Astrocyte (in vitro differentiated cells and primary cell): ENCODE measurements at regions not wholly inside any gene's neighbourhood (a gene's known extent, or its start where the extent isn't known, plus 50 kb on each side); places are given as distances from the start of the nearest gene placed in this dataset.

ENCODE experiments used
- DNase-seq: peaks from one replicate; pipeline ENCODE4 v3.0.0-alpha.2; 2010; ENCODE audit warnings: low read depth
- FAIRE-seq: peaks from 2 replicates; lab custom pipeline; 2011; peaks lifted over from hg19 to GRCh38; lab: Jason Lieb, UNC
- H2AFZ ChIP-seq: 2 replicates; pipeline ENCODE4 v1.6.0; 2012; ENCODE audit warnings: low read depth, low read length, inconsistent platforms
- H3K27ac ChIP-seq: 2 replicates; pipeline ENCODE4 v1.5.1; 2011; ENCODE audit warnings: low read depth, low read length, inconsistent platforms
- H3K27me3 ChIP-seq: 2 replicates; pipeline ENCODE4 v1.6.0; 2011; ENCODE audit warnings: low read length, inconsistent platforms; ENCODE audit not compliant: insufficient read depth
- H3K36me3 ChIP-seq: 2 replicates; pipeline ENCODE4 v1.5.1; 2011; ENCODE audit warnings: low read length, inconsistent platforms; ENCODE audit not compliant: insufficient read depth
- H3K4me1 ChIP-seq: 2 replicates; pipeline ENCODE4 v1.5.1; 2011; ENCODE audit warnings: low read length, inconsistent platforms; ENCODE audit not compliant: insufficient read depth
- H3K4me2 ChIP-seq: 2 replicates; pipeline ENCODE4 v1.6.0; 2012; ENCODE audit warnings: low read length, inconsistent platforms
- H3K4me3 ChIP-seq: 2 replicates; pipeline ENCODE4 v1.5.1; 2011; ENCODE audit warnings: low read depth, mild to moderate bottlenecking, low read length, inconsistent platforms; ENCODE audit not compliant: insufficient read depth
- H3K79me2 ChIP-seq: 2 replicates; pipeline ENCODE4 v1.6.0; 2012; ENCODE audit warnings: mild to moderate bottlenecking, low read length, inconsistent platforms; ENCODE audit not compliant: insufficient read depth
- H3K9ac ChIP-seq: 2 replicates; pipeline ENCODE4 v1.6.0; 2012; ENCODE audit warnings: mild to moderate bottlenecking, low read length, inconsistent platforms
- H3K9me3 ChIP-seq: 2 replicates; pipeline ENCODE4 v1.5.1; 2012; ENCODE audit warnings: low read depth, mild to moderate bottlenecking, low read length, inconsistent platforms; ENCODE audit not compliant: insufficient read depth
- H4K20me1 ChIP-seq: 2 replicates; pipeline ENCODE4 v1.6.0; 2012; ENCODE audit warnings: low read length, inconsistent platforms; ENCODE audit not compliant: insufficient read depth
- H3K27ac Mint-ChIP-seq: one replicate; pipeline ENCODE4 v1.8.0; 2021; ENCODE audit warnings: mild to moderate bottlenecking, mixed read lengths; ENCODE audit not compliant: unreplicated experiment
- H3K27me3 Mint-ChIP-seq: one replicate; pipeline ENCODE4 v1.8.0; 2021; ENCODE audit warnings: low read depth, mixed read lengths; ENCODE audit not compliant: unreplicated experiment
- H3K36me3 Mint-ChIP-seq: one replicate; pipeline ENCODE4 v1.8.0; 2021; ENCODE audit warnings: low read depth, mixed read lengths; ENCODE audit not compliant: unreplicated experiment
- H3K4me1 Mint-ChIP-seq: one replicate; pipeline ENCODE4 v1.8.0; 2021; ENCODE audit warnings: low read depth, mixed read lengths; ENCODE audit not compliant: unreplicated experiment
- H3K4me3 Mint-ChIP-seq: one replicate; pipeline ENCODE4 v1.8.0; 2021; ENCODE audit warnings: mild to moderate bottlenecking, moderate library complexity, mixed read lengths; ENCODE audit not compliant: unreplicated experiment
- H3K9me3 Mint-ChIP-seq: one replicate; pipeline ENCODE4 v1.8.0; 2021; ENCODE audit warnings: mild to moderate bottlenecking, mixed read lengths; ENCODE audit not compliant: unreplicated experiment
- CTCF ChIP-seq: IDR thresholded peaks from 2 replicates; pipeline ENCODE4 v1.5.1; 2011; ENCODE audit warnings: low read depth, mild to moderate bottlenecking, inconsistent platforms, low read length, moderate library complexity; ENCODE audit not compliant: insufficient read depth
- EZH2 ChIP-seq: IDR thresholded peaks from 2 replicates; pipeline ENCODE4 v1.6.1; 2012; ENCODE audit warnings: mild to moderate bottlenecking, low read length, inconsistent platforms; ENCODE audit not compliant: insufficient read depth

GRCh38 chr2:77977471-77978063 lies 455.4 kb upstream of the LRRTM4 start:
- no peaks in the 10 kb centered on the region for H3K4me1 ChIP-seq
- Mint-ChIP-seq H3K27me3 (no peaks in the 10 kb centered on the region), H3K4me1 (no peaks in the 10 kb centered on the region), H3K36me3 (no peaks in the 10 kb centered on the region), H3K4me3 (no peak overlapping the region), H3K9me3 (peaks cover 5% of the 10 kb centered on the region), H3K27ac (no peak overlapping the region)
- H4K20me1 ChIP-seq, result no peaks in the 10 kb centered on the region
- no peaks in the 10 kb centered on the region for H3K36me3 ChIP-seq
- H3K27me3 ChIP-seq, result no peaks in the 10 kb centered on the region
- TF ChIP-seq CTCF (no peak), EZH2 (no peak)
- no peak for DNase-seq
- FAIRE-seq, result no peak
- no peak overlapping the region for H3K4me2 ChIP-seq
- H2AFZ ChIP-seq, result no peak overlapping the region
- H3K79me2 ChIP-seq, result no peaks in the 10 kb centered on the region
- H3K27ac ChIP-seq, result no peak overlapping the region
- H3K9me3 ChIP-seq, result peaks cover under 1% of the 10 kb centered on the region
- no peak overlapping the region for H3K4me3 ChIP-seq
- no peak overlapping the region for H3K9ac ChIP-seq

GRCh38 chr2:77995161-77995560 lies 473.0 kb upstream of the LRRTM4 start:
- no peak overlapping the region for H3K4me3 Mint-ChIP-seq
- H3K9me3 Mint-ChIP-seq, result no peaks in the 10 kb centered on the region
- Histone ChIP-seq H3K9ac (no peak overlapping the region), H3K4me1 (no peaks in the 10 kb centered on the region), H3K27ac (no peak overlapping the region), H3K79me2 (no peaks in the 10 kb centered on the region), H2AFZ (no peak overlapping the region), H3K36me3 (no peaks in the 10 kb centered on the region), H3K27me3 (no peaks in the 10 kb centered on the region), H3K4me2 (no peak overlapping the region), H3K4me3 (no peak overlapping the region), H3K9me3 (no peaks in the 10 kb centered on the region), H4K20me1 (no peaks in the 10 kb centered on the region)
- DNase-seq (no peak), FAIRE-seq (no peak)
- H3K27me3 Mint-ChIP-seq, result no peaks in the 10 kb centered on the region
- TF ChIP-seq EZH2, result no peak
- TF ChIP-seq CTCF, result no peak
- no peaks in the 10 kb centered on the region for H3K36me3 Mint-ChIP-seq
- H3K27ac Mint-ChIP-seq, result no peak overlapping the region
- peaks cover 7% of the 10 kb centered on the region for H3K4me1 Mint-ChIP-seq

GRCh38 chr2:77999376-77999775 lies 477.2 kb upstream of the LRRTM4 start:
- Mint-ChIP-seq H3K4me1 (peaks cover 7% of the 10 kb centered on the region), H3K27ac (no peak overlapping the region), H3K36me3 (no peaks in the 10 kb centered on the region), H3K4me3 (no peak overlapping the region), H3K9me3 (no peaks in the 10 kb centered on the region), H3K27me3 (no peaks in the 10 kb centered on the region)
- H4K20me1 ChIP-seq, result no peaks in the 10 kb centered on the region
- H2AFZ ChIP-seq, result no peak overlapping the region
- no peak overlapping the region for H3K4me2 ChIP-seq
- H3K36me3 ChIP-seq, result no peaks in the 10 kb centered on the region
- H3K4me3 ChIP-seq, result no peak overlapping the region
- no peak for FAIRE-seq
- no peaks in the 10 kb centered on the region for H3K79me2 ChIP-seq
- DNase-seq, result no peak
- H3K27ac ChIP-seq, result no peak overlapping the region
- TF ChIP-seq EZH2 (no peak), CTCF (no peak)
- no peaks in the 10 kb centered on the region for H3K9me3 ChIP-seq
- no peak overlapping the region for H3K9ac ChIP-seq
- H3K27me3 ChIP-seq, result no peaks in the 10 kb centered on the region
- H3K4me1 ChIP-seq, result no peaks in the 10 kb centered on the region
